ENCODE measurements at regions not wholly inside any gene's neighbourhood (a gene's known extent, or its start where the extent isn't known, plus 50 kb on each side); places are given as distances from the start of the nearest gene placed in this dataset.

GRCh38 chr7:54187886-54188685 is 354.1 kb upstream of the VSTM2A start:
- no peaks in the 10 kb centered on the region for H3K9me2 ChIP-seq (ENCODE audit: insufficient read depth)
- no peak overlapping the region for H3K4me3 ChIP-seq (replicated peaks in 1 of 2; ENCODE audit: low read depth in 1 of 2, low read length in 2 of 2)
- no peak overlapping the region for H3K9ac ChIP-seq (ENCODE audit: low read length)
- no peaks in the 10 kb centered on the region for H3K36me3 ChIP-seq (ENCODE audit: control insufficient read depth in 1 of 2, insufficient read depth in 2 of 2, low read length in 2 of 2)
- no peak overlapping the region for H3K27ac ChIP-seq (ENCODE audit: low read depth, low read length)
- H3K27me3 ChIP-seq (ENCODE audit: insufficient read depth, low read length), result no peaks in the 10 kb centered on the region
- H4K20me1 ChIP-seq (ENCODE audit: insufficient read depth), result no peaks in the 10 kb centered on the region
- H3K79me2 ChIP-seq (ENCODE audit: insufficient read depth, low read length), result no peaks in the 10 kb centered on the region
- H2AFZ ChIP-seq (ENCODE audit: low read depth, low read length, poor library complexity, severe bottlenecking), result no peak overlapping the region
- ChIA-PET POLR2A (no interaction called here), RAD21 (ENCODE audit: low non-redundant PET in 1 of 2, low total read pairs in 2 of 2, uncharacterized antibody in 2 of 2, unreplicated experiment in 2 of 2) (no interaction called here), CTCF (no interaction called here)
- no TSS peak for BruUV-seq (replicated peaks)
- DNase-seq (ENCODE audit: low read depth, low spot score) (no peak), ATAC-seq (no peak)
- intact Hi-C loops (cut with micrococcal nuclease), result no loop called here
- no peak for TF ChIP-seq YY1 (IDR thresholded peaks at IDR 0.05; ENCODE audit: extremely low read depth, insufficient replicate concordance, low read depth, low read length)
- no peak for TF ChIP-seq SRF (IDR thresholded peaks at IDR 0.05; ENCODE audit: low read depth)
- no peak for TF ChIP-seq CTCF (IDR thresholded peaks at IDR 0.05 in 2 of 3, conservative IDR thresholded peaks at IDR 0.05 in 1 of 3; ENCODE audit: borderline replicate concordance in 1 of 3, insufficient read depth in 1 of 3, low read depth in 2 of 3, low read length in 2 of 3)
- no peak for TF ChIP-seq POLR2AphosphoS5 (IDR thresholded peaks at IDR 0.05; ENCODE audit: low read depth, low read length)
- no peak for TF ChIP-seq MAX (IDR thresholded peaks at IDR 0.05)
- no peak for TF ChIP-seq TCF7L2 (IDR thresholded peaks at IDR 0.05; ENCODE audit: borderline replicate concordance, extremely low read depth, insufficient read depth, insufficient read length)
- TF ChIP-seq RAD21 (IDR thresholded peaks at IDR 0.05; ENCODE audit: low read depth), result no peak
- TF ChIP-seq EZH2 (IDR thresholded peaks at IDR 0.05), result no peak
- TF ChIP-seq EZH2phosphoT487 (IDR thresholded peaks at IDR 0.05; ENCODE audit: borderline replicate concordance), result no peak
- TF ChIP-seq POLR2A (IDR thresholded peaks at IDR 0.05; ENCODE audit: borderline replicate concordance, extremely low read depth, insufficient read depth, insufficient read length), result no peak
- H3K9me3 ChIP-seq (ENCODE audit: control insufficient read depth in 1 of 2, insufficient read depth in 1 of 2, low read depth in 1 of 2, low read length in 2 of 2), result peaks cover 0 to 20% of the 10 kb centered on the region in 2 experiments; a peak in 2 of 4 replicates
- H3K4me2 ChIP-seq (ENCODE audit: low read length), result no peak overlapping the region
- H3K4me1 ChIP-seq (ENCODE audit: control insufficient read depth in 1 of 2, insufficient read depth in 2 of 2, low read length in 2 of 2), result no peaks in the 10 kb centered on the region

Measured in HCT116 (cell line).